ENCODE measurements at regions not wholly inside any gene's neighbourhood (a gene's known extent, or its start where the extent isn't known, plus 50 kb on each side); places are given as distances from the start of the nearest gene placed in this dataset.

DNA sequence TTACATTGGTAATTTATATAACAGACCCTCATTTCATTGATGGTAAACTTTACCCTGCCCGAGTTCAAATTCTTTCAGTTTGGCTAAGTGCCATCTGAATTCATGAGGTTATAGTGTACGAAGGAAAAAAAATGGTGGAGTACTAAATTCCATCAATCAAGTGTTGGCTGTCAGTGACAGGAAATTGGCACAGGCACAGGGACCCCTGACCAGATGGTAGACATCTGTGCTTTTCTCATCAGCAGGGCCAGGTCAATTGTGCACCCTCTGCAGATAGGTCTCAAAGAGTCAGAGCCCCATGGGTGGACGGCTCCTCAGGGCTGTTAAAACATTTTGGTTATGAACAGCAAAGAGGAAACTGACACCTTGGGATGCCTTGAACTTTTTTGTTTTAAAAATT, 439.2 kb downstream of the SETBP1 start:
- no peak for DNase-seq

- no peak for DNase-seq
Observed at GRCh38 chr18:45121146-45121545, 440.5 kb downstream of the SETBP1 start.

DNA sequence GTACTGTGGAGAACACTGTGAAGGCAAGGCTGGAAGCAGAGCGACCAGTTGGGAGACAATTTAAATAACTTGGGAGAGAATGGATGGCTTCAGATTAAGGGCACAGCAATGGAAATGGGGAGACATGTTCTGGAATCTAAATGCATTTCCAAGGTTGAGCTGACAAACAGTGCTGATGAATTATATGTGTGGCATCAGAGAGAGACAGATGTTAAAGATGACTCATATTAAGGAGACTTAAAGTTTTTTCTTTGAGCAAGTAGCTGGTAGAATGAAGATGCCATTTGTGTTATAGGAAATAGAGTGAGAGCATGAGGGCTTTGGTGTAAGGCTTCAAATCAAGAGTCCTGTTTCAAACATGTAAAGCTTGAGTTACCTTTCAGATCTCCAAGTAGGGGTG, 441.8 kb downstream of the SETBP1 start:
- DNase-seq: no peak

DNA sequence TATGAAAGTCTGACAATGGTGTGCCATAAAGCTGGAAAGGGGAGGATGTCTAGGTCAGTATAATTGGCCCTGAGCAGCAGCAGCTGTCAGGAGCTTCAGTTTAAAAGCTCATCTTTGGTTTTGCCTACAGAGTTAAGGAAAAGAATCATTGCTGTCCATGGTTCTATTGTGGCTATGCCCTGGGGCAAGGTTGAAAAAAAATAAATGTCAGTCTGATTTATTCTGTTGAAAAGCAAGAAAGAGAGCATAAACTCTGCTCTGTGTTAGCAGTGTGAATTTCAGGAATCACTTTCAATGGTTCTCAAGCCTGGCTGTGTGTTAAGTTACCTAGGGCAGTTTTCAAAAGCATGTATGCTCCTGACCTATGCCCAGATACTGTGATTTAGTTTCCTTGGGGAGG, 446.7 kb downstream of the SETBP1 start:
- DNase-seq: no peak

- DNase-seq: no peak
Observed at GRCh38 chr18:45133276-45133675, 452.6 kb downstream of the SETBP1 start.

DNA sequence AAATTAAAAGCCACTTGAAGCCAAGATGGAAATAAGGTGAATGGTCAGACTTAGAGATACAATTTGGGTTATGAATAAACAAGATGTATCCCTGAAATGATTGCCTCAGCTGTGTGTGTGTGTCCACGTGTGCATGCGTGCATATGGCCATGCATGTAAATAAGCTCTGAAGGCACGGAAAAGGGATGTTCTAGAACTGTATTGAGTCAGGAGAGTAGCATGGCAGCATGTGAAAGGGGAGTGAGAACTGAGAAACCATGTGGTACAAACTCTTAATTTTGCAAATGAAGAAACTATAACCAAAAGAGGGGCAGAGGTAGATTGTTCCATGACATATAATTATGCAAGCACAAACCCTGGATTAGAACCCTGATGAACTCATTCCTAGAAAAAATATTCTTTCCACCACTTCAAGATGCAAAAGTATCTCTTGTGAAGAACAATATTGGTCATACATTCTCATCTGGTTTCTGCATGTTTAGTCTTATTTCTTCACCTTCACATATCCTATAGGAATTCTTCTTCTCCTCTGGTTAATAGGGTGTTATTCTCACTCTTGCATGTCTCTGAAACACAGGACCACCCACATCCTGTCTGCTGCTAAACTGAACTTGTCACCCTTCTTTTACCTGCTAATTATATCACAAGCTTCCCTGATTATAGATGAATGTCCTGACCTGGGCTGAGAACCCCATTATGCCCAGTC, 455.8 kb downstream of the SETBP1 start:
- DNase-seq: no peak

GRCh38 chr18:45137087-45137419, 456.4 kb downstream of the SETBP1 start:
- DNase-seq: no peak

GRCh38 chr18:45139478-45139877, 458.8 kb downstream of the SETBP1 start:
- no peak for DNase-seq

GRCh38 chr18:45142868-45143267, 462.2 kb downstream of the SETBP1 start:
- no peak for DNase-seq

DNA sequence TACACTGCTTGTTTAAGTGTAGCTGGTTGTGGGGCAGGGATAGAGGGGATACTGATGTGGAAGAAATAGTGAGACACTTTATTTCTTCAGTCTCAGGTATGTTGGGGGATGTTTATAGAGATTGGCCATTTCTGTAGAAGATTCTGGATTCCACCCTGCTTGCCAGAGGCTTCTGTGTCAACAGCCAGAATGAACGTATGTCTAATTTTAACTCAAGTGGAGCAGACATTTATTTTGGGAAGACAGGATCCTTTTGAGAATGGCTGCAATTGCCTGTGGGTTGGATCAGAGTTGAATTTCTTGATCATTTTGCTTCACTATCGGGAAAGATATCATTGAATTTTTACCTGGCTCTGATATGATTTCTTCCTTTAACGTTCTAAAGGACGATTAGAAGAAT, 465.6 kb upstream of the SLC14A2 start:
- no peak for DNase-seq

- no peak for DNase-seq
Observed at GRCh38 chr18:45151645-45152044, 463.6 kb upstream of the SLC14A2 start.

GRCh38 chr18:45155526-45155925, 459.8 kb upstream of the SLC14A2 start:
- no peak for DNase-seq

- no peak for DNase-seq
Observed at GRCh38 chr18:45156946-45157345, 458.3 kb upstream of the SLC14A2 start.

- no peak for DNase-seq
Observed at GRCh38 chr18:45157576-45157975, 457.7 kb upstream of the SLC14A2 start.

GRCh38 chr18:45161850-45162249, 453.4 kb upstream of the SLC14A2 start:
- no peak for DNase-seq

- DNase-seq: no peak
Observed at GRCh38 chr18:45163871-45164270, 451.4 kb upstream of the SLC14A2 start.

DNA sequence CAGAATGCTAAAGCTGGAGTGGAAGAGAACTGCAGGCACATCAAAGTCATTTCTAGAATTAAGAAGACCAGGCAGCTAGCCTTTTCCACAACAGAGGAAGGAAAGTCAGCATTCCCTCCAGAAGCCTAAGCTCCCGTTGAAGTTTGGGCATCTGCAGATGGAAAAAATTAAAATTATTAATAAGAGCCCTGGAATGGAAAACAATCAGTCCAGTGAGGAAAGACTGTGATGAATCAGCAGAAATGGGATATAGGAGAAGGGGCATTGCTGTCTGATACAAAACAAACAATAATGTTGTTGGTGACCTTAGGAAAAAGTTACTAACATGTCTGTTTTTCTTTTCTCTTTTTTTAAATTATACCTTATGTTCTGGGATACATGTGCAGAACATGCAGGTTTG, 450.7 kb upstream of the SLC14A2 start:
- DNase-seq: no peak

GRCh38 chr18:45165176-45165713, 450.0 kb upstream of the SLC14A2 start:
- no peak for DNase-seq

- no peak for DNase-seq
Observed at GRCh38 chr18:45165871-45166270, 449.4 kb upstream of the SLC14A2 start.

GRCh38 chr18:45166341-45166835, 448.9 kb upstream of the SLC14A2 start:
- no peak for DNase-seq

GRCh38 chr18:45166836-45167551, 448.3 kb upstream of the SLC14A2 start:
- no peak for DNase-seq

GRCh38 chr18:45167631-45168280, 447.5 kb upstream of the SLC14A2 start:
- no peak for DNase-seq

GRCh38 chr18:45168866-45169600, 446.2 kb upstream of the SLC14A2 start:
- DNase-seq: no peak
